HG02798 (cell line): ENCODE measurements at regions not wholly inside any gene's neighbourhood (a gene's known extent, or its start where the extent isn't known, plus 50 kb on each side); places are given as distances from the start of the nearest gene placed in this dataset.
"Not testable (repeated sequence)": the region's sequence is repeated elsewhere in the genome, so short reads cannot be mapped to it uniquely, and the experiment has no call there.

Experiments used
- ATAC-seq: cut with Tn5 transposase; IDR thresholded peaks from one replicate; pipeline ENCODE4 v1.9.1; 2021; ENCODE audit warnings: mild to moderate bottlenecking; ENCODE audit not compliant: unreplicated experiment, poor library complexity

- no peak for ATAC-seq
Observed at GRCh38 chr1:164061528-164061927, 497.5 kb upstream of the PBX1 start.

DNA sequence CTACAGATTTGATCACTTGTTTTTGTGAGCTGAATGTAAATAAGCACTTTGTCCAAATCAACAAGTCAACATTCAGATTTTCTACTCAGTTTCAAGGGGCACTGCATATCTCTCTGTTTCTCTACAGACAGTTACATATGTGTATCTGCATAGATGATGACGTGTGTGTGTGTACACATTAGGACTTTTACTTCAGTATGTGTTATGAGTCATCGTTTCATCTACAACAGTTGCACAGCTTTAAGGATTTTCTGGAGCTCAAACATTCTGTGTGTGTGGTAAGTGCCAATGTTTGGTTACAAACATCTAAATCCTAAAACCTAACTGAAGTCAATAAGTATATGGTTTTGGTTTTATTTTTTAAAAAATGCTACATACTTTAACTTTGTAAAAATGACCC, 494.5 kb upstream of the PBX1 start:
- ATAC-seq: no peak

- no peak for ATAC-seq
Observed at GRCh38 chr1:164071288-164071687, 487.7 kb upstream of the PBX1 start.

DNA sequence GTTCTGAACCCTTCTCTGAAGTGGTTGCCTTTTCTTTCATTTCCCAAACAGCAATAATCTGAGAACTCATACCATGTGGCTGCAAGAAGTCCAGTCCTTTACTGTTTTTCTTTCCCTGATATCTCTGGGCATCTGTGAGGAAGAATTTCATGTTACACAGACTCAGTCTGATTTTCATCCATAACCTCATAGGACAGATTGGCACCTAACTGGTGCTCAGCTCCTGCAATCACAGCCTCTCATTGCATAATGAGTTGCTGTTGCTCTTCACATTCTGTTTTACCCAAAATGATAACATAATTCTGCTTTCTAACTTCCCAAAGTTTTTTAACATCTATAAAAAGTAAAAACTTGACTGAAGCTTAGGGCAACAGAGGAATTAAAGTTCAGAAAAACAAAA, 472.2 kb upstream of the PBX1 start:
- ATAC-seq: no peak

DNA sequence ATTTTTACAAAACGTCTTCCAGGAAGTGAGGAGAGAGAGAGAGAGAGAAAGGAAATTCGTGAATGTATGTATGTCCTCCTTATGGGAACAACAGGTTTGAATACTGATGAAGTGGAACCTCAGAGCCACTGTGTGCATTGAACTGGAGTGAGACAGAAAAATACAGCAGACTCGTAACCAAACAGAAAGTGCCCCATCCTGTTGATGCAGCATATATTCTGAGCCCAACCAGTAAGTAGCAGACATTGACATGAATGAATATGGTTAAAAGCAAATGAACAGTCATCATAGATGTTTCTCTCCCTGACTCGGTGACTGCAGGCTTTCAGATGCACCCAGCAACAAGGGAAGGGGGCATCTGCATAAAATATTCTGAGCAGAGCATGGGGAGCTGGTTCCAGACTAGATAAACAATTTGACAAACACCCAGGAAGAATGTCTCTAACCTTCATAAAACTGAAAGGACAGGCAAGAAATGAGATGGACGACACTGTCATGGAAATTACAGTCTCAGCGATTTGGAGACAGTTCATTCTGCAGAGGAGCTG, 471.0 kb upstream of the PBX1 start:
- ATAC-seq: no peak

- ATAC-seq: no peak
Observed at GRCh38 chr1:164092603-164093353, 466.2 kb upstream of the PBX1 start.

- ATAC-seq: no peak
Observed at GRCh38 chr1:164093543-164093942, 465.4 kb upstream of the PBX1 start.

- ATAC-seq: no peak
Observed at GRCh38 chr1:164101802-164102201, 457.2 kb upstream of the PBX1 start.

- ATAC-seq: no peak
Observed at GRCh38 chr1:164131949-164132348, 427.0 kb upstream of the PBX1 start.

GRCh38 chr1:164137273-164137925, 421.6 kb upstream of the PBX1 start:
- no peak for ATAC-seq

GRCh38 chr1:164141797-164142196, 417.2 kb upstream of the PBX1 start:
- no peak for ATAC-seq

DNA sequence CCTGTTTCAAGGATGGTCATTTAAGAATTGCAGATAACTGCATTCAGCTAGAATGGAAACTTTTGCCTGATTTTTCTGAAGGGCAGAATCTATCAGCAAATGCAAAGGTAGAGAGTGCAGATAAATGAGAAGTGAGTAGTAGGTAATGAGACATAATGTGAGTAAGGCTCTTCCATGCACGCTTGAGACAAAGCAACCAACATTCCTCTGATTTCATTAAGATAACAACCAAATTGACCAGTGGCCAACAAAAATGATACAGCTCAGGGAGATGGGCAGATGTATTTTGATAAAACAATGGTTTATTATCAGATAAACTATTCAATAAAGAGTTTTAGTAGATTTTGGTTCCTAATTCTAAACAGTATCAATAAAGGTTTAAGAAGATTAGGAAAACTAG, 404.4 kb upstream of the PBX1 start:
- no peak for ATAC-seq

DNA sequence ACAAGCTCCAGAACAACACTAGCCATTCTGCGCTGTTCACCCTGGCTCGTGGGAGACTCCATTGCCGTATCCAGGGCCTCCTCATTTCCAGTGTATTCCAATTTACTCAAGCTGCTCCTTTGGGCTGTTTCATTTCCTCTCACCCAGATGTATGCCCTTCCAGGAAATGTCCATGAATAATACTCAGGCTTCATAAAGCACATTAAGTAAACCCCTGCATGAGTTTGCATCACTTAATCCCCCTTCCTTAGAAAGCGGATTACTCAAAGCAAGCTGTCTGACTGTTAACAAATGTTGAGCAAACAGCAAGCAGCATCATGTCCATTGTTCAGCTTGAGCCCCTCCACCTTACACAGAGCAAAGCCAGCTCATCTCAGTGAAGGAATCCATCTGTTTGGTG, 403.6 kb upstream of the PBX1 start:
- ATAC-seq: no peak

DNA sequence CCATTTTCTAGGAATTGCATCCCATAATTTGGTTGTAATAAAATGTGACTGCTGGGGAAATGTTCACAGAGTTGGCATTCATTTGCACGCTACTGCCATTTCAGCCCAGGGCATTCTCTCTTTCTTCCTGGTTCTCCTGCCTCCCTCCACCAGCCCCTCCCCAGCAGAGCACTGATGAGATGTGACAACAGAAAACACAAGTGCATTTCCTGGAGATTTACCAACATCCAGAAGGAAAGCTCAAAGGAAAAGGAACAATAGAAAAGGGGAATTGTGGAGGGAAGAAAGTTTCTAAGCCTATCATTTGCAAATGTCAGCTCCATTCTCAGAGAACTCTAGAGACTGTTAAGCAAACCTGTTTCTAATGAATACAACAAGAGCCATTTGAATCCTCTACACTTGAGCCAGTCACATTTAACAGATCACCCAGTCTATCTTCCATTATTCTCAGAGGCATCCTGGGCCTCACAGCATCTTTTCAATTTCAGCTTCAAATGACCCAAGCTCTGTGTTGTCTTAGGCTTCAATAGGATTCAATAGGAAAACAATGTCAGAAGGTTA, 395.6 kb upstream of the PBX1 start:
- no peak for ATAC-seq

DNA sequence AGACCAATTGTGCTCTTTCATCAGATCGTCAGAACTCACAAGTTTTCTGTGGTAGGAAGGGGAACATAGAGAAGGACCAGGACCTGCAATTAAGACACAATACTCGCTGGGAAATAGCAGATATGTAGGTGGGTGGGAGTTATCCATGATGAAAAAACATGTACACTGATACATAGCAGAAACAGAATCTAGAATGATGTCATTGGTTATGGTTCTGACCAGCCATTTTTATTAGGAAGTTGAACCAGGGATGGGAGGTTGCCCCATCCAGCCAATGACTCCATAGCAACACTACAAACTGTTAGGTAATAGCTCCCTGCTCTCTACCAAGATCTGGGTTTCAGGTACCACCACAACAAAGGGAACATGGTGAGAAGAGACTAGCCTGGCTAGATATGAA, 393.5 kb upstream of the PBX1 start:
- ATAC-seq: no peak

- ATAC-seq: not testable (repeated sequence)
Observed at GRCh38 chr1:164166454-164166853, 392.5 kb upstream of the PBX1 start.

GRCh38 chr1:164177118-164177517, 381.9 kb upstream of the PBX1 start:
- ATAC-seq: no peak

DNA sequence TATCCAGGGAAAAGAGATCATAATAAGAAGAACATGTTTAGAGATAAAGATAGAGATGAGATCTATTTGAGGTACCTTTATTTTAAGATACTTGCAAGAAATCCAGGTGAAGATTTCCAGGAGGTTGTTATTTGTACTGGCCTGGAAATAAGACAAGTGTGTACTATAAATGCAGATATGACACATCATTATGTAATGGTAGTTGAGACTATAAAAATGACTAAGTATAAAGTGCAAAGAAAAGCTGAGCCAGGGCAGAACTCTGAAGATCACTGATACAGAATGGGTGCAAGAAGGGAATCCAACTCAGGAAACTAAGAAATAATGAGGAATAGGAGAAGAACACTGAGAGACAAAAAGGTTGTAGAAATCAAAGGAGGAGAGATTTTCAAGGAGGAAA, 378.2 kb upstream of the PBX1 start:
- no peak for ATAC-seq

- no peak for ATAC-seq
Observed at GRCh38 chr1:164183854-164184635, 374.9 kb upstream of the PBX1 start.

- no peak for ATAC-seq
Observed at GRCh38 chr1:164186881-164187280, 372.1 kb upstream of the PBX1 start.

- ATAC-seq: no peak
Observed at GRCh38 chr1:164188497-164188896, 370.5 kb upstream of the PBX1 start.
